ENCODE measurements at regions not wholly inside any gene's neighbourhood (a gene's known extent, or its start where the extent isn't known, plus 50 kb on each side); places are given as distances from the start of the nearest gene placed in this dataset.

DNA sequence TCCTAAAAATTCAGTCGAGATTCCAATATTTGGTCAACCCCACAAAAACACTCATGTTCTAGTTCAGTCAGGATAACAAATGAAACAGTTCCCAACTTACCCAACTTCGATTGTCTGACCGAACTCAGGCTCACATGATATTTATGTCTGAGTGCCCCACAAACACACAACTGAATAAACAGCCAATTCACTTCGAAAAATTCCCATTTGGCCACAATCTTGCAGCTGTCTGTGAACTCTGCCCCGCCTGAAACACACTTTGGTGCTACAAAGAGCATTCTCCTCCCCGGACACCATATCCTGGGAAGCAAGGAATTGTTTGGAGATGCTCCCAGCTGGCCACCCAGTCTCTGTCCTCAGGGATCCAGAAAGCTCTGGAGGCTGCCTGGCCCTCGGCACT is 52.9 kb upstream of the SIM2 start:
- H3K27ac Mint-ChIP-seq (ENCODE audit: unreplicated experiment): no peak overlapping the region
- peaks cover 9% of the 10 kb centered on the region for H3K4me1 Mint-ChIP-seq (ENCODE audit: low read depth, unreplicated experiment)
- ChIA-PET POLR2A (no interaction called here), CTCF (no interaction called here)
- H3K36me3 Mint-ChIP-seq (ENCODE audit: insufficient read depth, unreplicated experiment): no peaks in the 10 kb centered on the region
- 0 out of 2 replicates have a peak, but pooled peaks cover 4% of the 10 kb centered on the region for H3K9me3 ChIP-seq
- no peak for TF ChIP-seq CTCF (IDR thresholded peaks at IDR 0.05; ENCODE audit: insufficient read depth in 1 of 2, low read depth in 1 of 2, low read length in 1 of 2, severe bottlenecking in 1 of 2, unreplicated experiment in 1 of 2)
- BruUV-seq (replicated peaks): no TSS peak
- no peaks in the 10 kb centered on the region for H3K36me3 ChIP-seq (ENCODE audit: control insufficient read depth, insufficient read depth, low read length)
- DNase-seq: no peak
- H3K27me3 Mint-ChIP-seq (ENCODE audit: insufficient read depth, unreplicated experiment): no peaks in the 10 kb centered on the region
- no peak overlapping the region for H3K4me3 ChIP-seq (ENCODE audit: low read depth, low read length)
- H3K4me1 ChIP-seq: peaks cover 11% of the 10 kb centered on the region
- intact Hi-C loops (cut with micrococcal nuclease; ENCODE audit: unreplicated experiment): no loop called here
- H3K27me3 ChIP-seq (replicated peaks; ENCODE audit: control insufficient read depth, insufficient read depth, low read length): no peaks in the 10 kb centered on the region; the same call in 1 of the 2 replicates
- H3K9me3 Mint-ChIP-seq (ENCODE audit: unreplicated experiment): peaks cover 7% of the 10 kb centered on the region
- H3K4me3 Mint-ChIP-seq (ENCODE audit: unreplicated experiment): no peak overlapping the region

GRCh38 chr21:36646645-36647044 is 52.3 kb upstream of the SIM2 start:
- intact Hi-C loops (cut with micrococcal nuclease; ENCODE audit: unreplicated experiment): no loop called here
- Mint-ChIP-seq H3K36me3 (ENCODE audit: insufficient read depth, unreplicated experiment) (no peaks in the 10 kb centered on the region), H3K4me3 (ENCODE audit: unreplicated experiment) (no peak overlapping the region), H3K27ac (ENCODE audit: unreplicated experiment) (no peak overlapping the region), H3K27me3 (ENCODE audit: insufficient read depth, unreplicated experiment) (no peaks in the 10 kb centered on the region), H3K4me1 (ENCODE audit: low read depth, unreplicated experiment) (peaks cover 9% of the 10 kb centered on the region), H3K9me3 (ENCODE audit: unreplicated experiment) (peaks cover 7% of the 10 kb centered on the region)
- no peaks in the 10 kb centered on the region for H3K36me3 ChIP-seq (ENCODE audit: control insufficient read depth, insufficient read depth, low read length)
- ChIA-PET POLR2A (no interaction called here), CTCF (no interaction called here)
- 0 out of 2 replicates have a peak, but pooled peaks cover 4% of the 10 kb centered on the region for H3K9me3 ChIP-seq
- no peak for TF ChIP-seq CTCF (IDR thresholded peaks at IDR 0.05; ENCODE audit: insufficient read depth in 1 of 2, low read depth in 1 of 2, low read length in 1 of 2, severe bottlenecking in 1 of 2, unreplicated experiment in 1 of 2)
- no peak overlapping the region for H3K4me3 ChIP-seq (ENCODE audit: low read depth, low read length)
- no TSS peak for BruUV-seq (replicated peaks)
- no peaks in the 10 kb centered on the region; the same call in 1 of the 2 replicates for H3K27me3 ChIP-seq (replicated peaks; ENCODE audit: control insufficient read depth, insufficient read depth, low read length)
- peaks cover 11% of the 10 kb centered on the region for H3K4me1 ChIP-seq
- no peak for DNase-seq

- Histone ChIP-seq H3K27me3 (replicated peaks; ENCODE audit: control insufficient read depth, insufficient read depth, low read length) (no peaks in the 10 kb centered on the region; the same call in 1 of the 2 replicates), H3K4me1 (peaks cover 11% of the 10 kb centered on the region), H3K4me3 (ENCODE audit: low read depth, low read length) (no peak overlapping the region), H3K36me3 (ENCODE audit: control insufficient read depth, insufficient read depth, low read length) (no peaks in the 10 kb centered on the region), H3K9me3 (0 out of 2 replicates have a peak, but pooled peaks cover 4% of the 10 kb centered on the region)
- ChIA-PET POLR2A (no interaction called here), CTCF (interaction anchor here (1.0 kb wide), 2 partner anchors 16 to 270 kb away, joined by 7 to 8 read pairs; no protein-coding TSS in a partner anchor)
- peaks cover 5% of the 10 kb centered on the region for H3K9me3 Mint-ChIP-seq (ENCODE audit: unreplicated experiment)
- intact Hi-C loops (cut with micrococcal nuclease; ENCODE audit: unreplicated experiment): no loop called here
- H3K27ac Mint-ChIP-seq (ENCODE audit: unreplicated experiment): peak overlapping the region; percentile 71
- peak; percentile 37 to 59 for DNase-seq
- no TSS peak for BruUV-seq (replicated peaks)
- H3K4me3 Mint-ChIP-seq (ENCODE audit: unreplicated experiment): peak overlapping the region; percentile 30
- no peaks in the 10 kb centered on the region for H3K36me3 Mint-ChIP-seq (ENCODE audit: insufficient read depth, unreplicated experiment)
- peaks cover 9% of the 10 kb centered on the region for H3K4me1 Mint-ChIP-seq (ENCODE audit: low read depth, unreplicated experiment)
- no peak for TF ChIP-seq CTCF (IDR thresholded peaks at IDR 0.05; ENCODE audit: insufficient read depth in 1 of 2, low read depth in 1 of 2, low read length in 1 of 2, severe bottlenecking in 1 of 2, unreplicated experiment in 1 of 2)
- H3K27me3 Mint-ChIP-seq (ENCODE audit: insufficient read depth, unreplicated experiment): no peaks in the 10 kb centered on the region
These were observed 51.4 kb upstream of the SIM2 start for GRCh38 chr21:36647279-36648093.

All from Caco-2 (cell line).